Fibroblast of mammary gland (primary cell): ENCODE measurements at regions not wholly inside any gene's neighbourhood (a gene's known extent, or its start where the extent isn't known, plus 50 kb on each side); places are given as distances from the start of the nearest gene placed in this dataset.

Source experiments
- DNase-seq: peaks from one replicate; pipeline ENCODE4 v3.0.0-alpha.2; 2010; ENCODE audit warnings: low read depth
- H3K4me3 ChIP-seq: 2 replicates; pipeline ENCODE4 v1.5.1; 2011; ENCODE audit warnings: low read depth, mild to moderate bottlenecking, low read length, moderate library complexity; ENCODE audit not compliant: control insufficient read depth
- CTCF ChIP-seq: conservative IDR thresholded peaks from 2 replicates; pipeline ENCODE4 v1.5.1; 2011; ENCODE audit warnings: low read depth, low read length, inconsistent platforms; ENCODE audit not compliant: control insufficient read depth, insufficient read depth

- no peak for TF ChIP-seq CTCF
- no peak overlapping the region for H3K4me3 ChIP-seq
- DNase-seq: peak; percentile 61
Measured at GRCh38 chr11:28963187-28963586, 855.0 kb downstream of the METTL15 start.

- no peak for TF ChIP-seq CTCF
- H3K4me3 ChIP-seq: no peak overlapping the region
- DNase-seq: no peak
Measured at GRCh38 chr11:28962502-28962901, 854.3 kb downstream of the METTL15 start.

GRCh38 chr11:28961726-28962125 lies 853.5 kb downstream of the METTL15 start:
- no peak for TF ChIP-seq CTCF
- peak; percentile 2 for DNase-seq

GRCh38 chr11:28956446-28956845 lies 848.3 kb downstream of the METTL15 start:
- H3K4me3 ChIP-seq: no peak overlapping the region
- no peak for DNase-seq
- no peak for TF ChIP-seq CTCF

More at GRCh38 chr11:28961726-28962125, 853.5 kb downstream of the METTL15 start:
- H3K4me3 ChIP-seq: no peak overlapping the region

GRCh38 chr11:28951191-28951590 lies 843.0 kb downstream of the METTL15 start:
- DNase-seq: no peak
- H3K4me3 ChIP-seq: no peak overlapping the region
- no peak for TF ChIP-seq CTCF

- no peak for DNase-seq
- no peak for TF ChIP-seq CTCF
- no peak overlapping the region for H3K4me3 ChIP-seq
Measured at GRCh38 chr11:28939381-28939780, 831.2 kb downstream of the METTL15 start.

- H3K4me3 ChIP-seq: no peak overlapping the region
- no peak for DNase-seq
- TF ChIP-seq CTCF: no peak
Measured at GRCh38 chr11:28938091-28938490, 829.9 kb downstream of the METTL15 start.
